Esophagus squamous epithelium (tissue), 5 donors: ENCODE measurements at regions not wholly inside any gene's neighbourhood (a gene's known extent, or its start where the extent isn't known, plus 50 kb on each side); places are given as distances from the start of the nearest gene placed in this dataset.
A peak's percentile ranks its signal among the peaks of the same experiment; 100 is the strongest.

Experiments used
- DNase-seq: peaks from one replicate; lab custom pipeline; 2025; lab: John Stamatoyannopoulos, UW
- H3K27ac ChIP-seq, 4 donors: fragments of 200-600 bp; sonication (generic); one replicate each; pipeline ENCODE4 v1.5.1; 2016 to 2019; ENCODE audit warnings: mild to moderate bottlenecking in 1 of 4
- H3K27me3 ChIP-seq, 4 donors: fragments of 200-600 bp; sonication (generic); 1 replicate in 3 of 4; 2 replicates in 1 of 4; pipeline versions ENCODE4 v1.5.1 to v1.6.0; 2017 to 2021; ENCODE audit warnings: antibody characterized with exemption in 1 of 4
- H3K36me3 ChIP-seq, 3 donors: fragments of 200-600 bp; sonication (generic); one replicate each; pipeline ENCODE4 v1.5.1; 2016 to 2019
- H3K4me1 ChIP-seq, 3 donors: fragments of 200-600 bp; sonication (generic); one replicate each; pipeline ENCODE4 v1.5.1; 2017 to 2019
- H3K4me3 ChIP-seq, 4 donors: fragments of 200-600 bp; sonication (generic); 1 replicate in 3 of 4; 2 replicates in 1 of 4; pipeline ENCODE4 v1.5.1; 2016 to 2019; ENCODE audit warnings: mild to moderate bottlenecking in 2 of 4, moderate library complexity in 1 of 4
- H3K9me3 ChIP-seq, 3 donors: fragments of 200-600 bp; sonication (generic); one replicate each; pipeline ENCODE4 v1.5.1; 2016 to 2019
- CTCF ChIP-seq, 6 experiments: fragments of 450-650 bp in 4 of 6; fragments of 200-600 bp in 2 of 6; sonication (generic) in 2 of 6; IDR thresholded peaks; one replicate each; pipeline ENCODE4 v1.5.1; 2016 to 2019; ENCODE audit warnings: antibody characterized with exemption in 6 of 6, mild to moderate bottlenecking in 4 of 6, moderate library complexity in 4 of 6
- POLR2A ChIP-seq, 4 donors: fragments of 450-650 bp; IDR thresholded peaks; one replicate each; pipeline ENCODE4 v1.6.1; 2017; ENCODE audit warnings: antibody characterized with exemption in 4 of 4, mild to moderate bottlenecking in 4 of 4, moderate library complexity in 3 of 4
- WGBS, 2 donors: methylation state at CpG; one replicate each; pipeline ENCODE4 v1.1.5; 2018; 5-methylcytosine and 5-hydroxymethylcytosine counted together
- intact Hi-C: fragments of 100-400 bp; cut with DNase I; formaldehyde crosslinking; loops from one replicate; pipeline ENCODE4 v1.15.0; 2022
- donor health status: DM: yes; HTN: yes; CAD: no.

GRCh38 chr5:8333977-8334376 lies 465.0 kb downstream of the MTRR start:
- intact Hi-C loops: no loop called here
- H3K27me3 ChIP-seq: no peaks in the 10 kb centered on the region
- no peak overlapping the region for H3K4me3 ChIP-seq
- whole genome bisulfite sequencing, 2 donors: 43 to 56% methylated on average over 1 of the region's 1 CpG
- no peak for TF ChIP-seq POLR2A (IDR thresholded peaks at IDR 0.05)
- TF ChIP-seq CTCF (IDR thresholded peaks at IDR 0.05): no peak
- H3K36me3 ChIP-seq: no peaks in the 10 kb centered on the region
- no peaks in the 10 kb centered on the region for H3K4me1 ChIP-seq
- no peak overlapping the region for H3K27ac ChIP-seq
- no peak for DNase-seq
- H3K9me3 ChIP-seq: no peaks in the 10 kb centered on the region

GRCh38 chr5:8340261-8340660 lies 471.3 kb downstream of the MTRR start:
- DNase-seq: no peak
- H3K27ac ChIP-seq: no peak overlapping the region
- no peaks in the 10 kb centered on the region for H3K4me1 ChIP-seq
- no peaks in the 10 kb centered on the region for H3K27me3 ChIP-seq
- TF ChIP-seq CTCF (IDR thresholded peaks at IDR 0.05): no peak
- TF ChIP-seq POLR2A (IDR thresholded peaks at IDR 0.05): no peak
- no peak overlapping the region for H3K4me3 ChIP-seq
- 67 to 74% methylated on average over 3 of the region's 3 CpGs for WGBS, 2 donors
- H3K9me3 ChIP-seq: no peaks in the 10 kb centered on the region
- intact Hi-C loops: no loop called here
- no peaks in the 10 kb centered on the region for H3K36me3 ChIP-seq

- Histone ChIP-seq H3K4me1 (no peaks in the 10 kb centered on the region), H3K4me3 (no peak overlapping the region), H3K36me3 (no peaks in the 10 kb centered on the region), H3K27me3 (no peaks in the 10 kb centered on the region), H3K9me3 (no peaks in the 10 kb centered on the region), H3K27ac (no peak overlapping the region)
- TF ChIP-seq CTCF (IDR thresholded peaks at IDR 0.05): peak in 2 of 6 experiments; percentile 28
- no peak for TF ChIP-seq POLR2A (IDR thresholded peaks at IDR 0.05)
- intact Hi-C loops: no loop called here
- no peak for DNase-seq
- 60% methylated on average over 1 of the region's 1 CpG; no CpG with 5 or more reads in 1 of the 2 donors for WGBS, 2 donors
Measured at GRCh38 chr5:8340739-8341344, 471.9 kb downstream of the MTRR start.

- 44 to 53% methylated on average over 4 of the region's 4 CpGs for WGBS, 2 donors
- intact Hi-C loops: no loop called here
- no peak for TF ChIP-seq CTCF (IDR thresholded peaks at IDR 0.05)
- no peak for TF ChIP-seq POLR2A (IDR thresholded peaks at IDR 0.05)
- Histone ChIP-seq H3K4me3 (no peak overlapping the region), H3K27me3 (no peaks in the 10 kb centered on the region), H3K4me1 (no peaks in the 10 kb centered on the region), H3K36me3 (no peaks in the 10 kb centered on the region), H3K27ac (no peak overlapping the region), H3K9me3 (no peaks in the 10 kb centered on the region)
- DNase-seq: no peak
Measured at GRCh38 chr5:8341406-8341805, 472.5 kb downstream of the MTRR start.

- Histone ChIP-seq H3K4me3 (no peak overlapping the region), H3K27me3 (no peaks in the 10 kb centered on the region), H3K4me1 (no peaks in the 10 kb centered on the region), H3K9me3 (no peaks in the 10 kb centered on the region), H3K36me3 (no peaks in the 10 kb centered on the region), H3K27ac (no peak overlapping the region)
- WGBS, 2 donors: 32 to 39% methylated on average over 1 of the region's 1 CpG
- DNase-seq: no peak
- TF ChIP-seq POLR2A (IDR thresholded peaks at IDR 0.05) (no peak), CTCF (IDR thresholded peaks at IDR 0.05) (no peak)
- intact Hi-C loops: no loop called here
Measured at GRCh38 chr5:8347984-8348383, 479.0 kb downstream of the MTRR start.
